OCI-LY1 (cell line): ENCODE measurements at regions not wholly inside any gene's neighbourhood (a gene's known extent, or its start where the extent isn't known, plus 50 kb on each side); places are given as distances from the start of the nearest gene placed in this dataset.

Source experiments
- CTCF ChIP-seq: fragments of 200-600 bp; sonication (generic), shearing (Covaris generic); IDR thresholded peaks from 2 replicates; pipeline ENCODE4 v1.5.1; 2017; ENCODE audit warnings: mild to moderate bottlenecking, antibody characterized with exemption, low read length, moderate library complexity, mixed read lengths
- EZH2 ChIP-seq: fragments of 200-600 bp; sonication (generic), shearing (Covaris generic); IDR thresholded peaks from 2 replicates; pipeline ENCODE4 v1.8.0; 2017; ENCODE audit warnings: borderline replicate concordance, mixed run types, mild to moderate bottlenecking, antibody characterized with exemption, low read length, moderate library complexity, mixed read lengths

- TF ChIP-seq CTCF (no peak), EZH2 (no peak)
Measured at GRCh38 chr16:86455116-86455515, 55.2 kb upstream of the FOXF1 start.
